Neural progenitor cell (in vitro differentiated cells): ENCODE measurements at regions not wholly inside any gene's neighbourhood (a gene's known extent, or its start where the extent isn't known, plus 50 kb on each side); places are given as distances from the start of the nearest gene placed in this dataset.
"Not testable (repeated sequence)": the region's sequence is repeated elsewhere in the genome, so short reads cannot be mapped to it uniquely, and the experiment has no call there.

ENCODE experiments used
- DNase-seq: peaks from one replicate; pipeline ENCODE4 v3.0.0-alpha.2; 2016; ENCODE audit warnings: low spot score
- H2AFZ ChIP-seq: fragments of 200-600 bp; sonication (generic); replicated peaks from 2 replicates; pipeline ENCODE4 v1.6.1; 2016; ENCODE audit warnings: antibody characterized with exemption
- H3F3A ChIP-seq: fragments of 200-600 bp; sonication (generic); 2 replicates; pipeline ENCODE4 v1.6.1; 2016; ENCODE audit warnings: antibody characterized with exemption, low read depth
- H3K27ac ChIP-seq: fragments of 200-600 bp; sonication (generic); 2 replicates; pipeline ENCODE4 v1.5.1; 2016; ENCODE audit warnings: mild to moderate bottlenecking
- H3K27me3 ChIP-seq: fragments of 200-600 bp; sonication (generic); 2 replicates; pipeline ENCODE4 v1.6.1; 2016; ENCODE audit warnings: mild to moderate bottlenecking, moderate library complexity
- H3K36me3 ChIP-seq: fragments of 200-600 bp; sonication (generic); 2 replicates; pipeline ENCODE4 v1.5.1; 2016
- H3K4me1 ChIP-seq: fragments of 200-600 bp; sonication (generic); 2 replicates; pipeline ENCODE4 v1.6.1; 2016; ENCODE audit warnings: mixed run types
- H3K4me2 ChIP-seq: fragments of 200-600 bp; sonication (generic); 2 replicates; pipeline ENCODE4 v1.6.1; 2016
- H3K4me3 ChIP-seq: fragments of 200-600 bp; sonication (generic); 2 replicates; pipeline ENCODE4 v1.5.1; 2016
- H3K79me2 ChIP-seq: fragments of 200-600 bp; sonication (generic); 2 replicates; pipeline ENCODE4 v1.6.1; 2016; ENCODE audit warnings: low read depth
- H3K9ac ChIP-seq: fragments of 200-600 bp; sonication (generic); 2 replicates; pipeline ENCODE4 v1.6.1; 2016
- H3K9me3 ChIP-seq: fragments of 200-600 bp; sonication (generic); 2 replicates; pipeline ENCODE4 v1.5.1; 2016; ENCODE audit warnings: low read depth
- H4K20me1 ChIP-seq: fragments of 200-600 bp; sonication (generic); 2 replicates; pipeline ENCODE4 v1.6.1; 2016; ENCODE audit warnings: low read depth
- H3K27ac Mint-ChIP-seq: 3 replicates; pipeline ENCODE4 v1.8.0; 2021; ENCODE audit warnings: mixed read lengths
- H3K27me3 Mint-ChIP-seq: 2 replicates; pipeline ENCODE4 v1.8.0; 2022; ENCODE audit warnings: low read depth, mild to moderate bottlenecking, inconsistent platforms, moderate library complexity, mixed read lengths; ENCODE audit not compliant: insufficient read depth
- H3K36me3 Mint-ChIP-seq: 3 replicates; pipeline ENCODE4 v1.8.0; 2021; ENCODE audit warnings: mixed read lengths
- H3K4me1 Mint-ChIP-seq: 3 replicates; pipeline ENCODE4 v1.8.0; 2021; ENCODE audit warnings: mixed read lengths
- H3K4me3 Mint-ChIP-seq: 3 replicates; pipeline ENCODE4 v1.8.0; 2021; ENCODE audit warnings: mild to moderate bottlenecking, moderate library complexity, mixed read lengths
- H3K9me3 Mint-ChIP-seq: 3 replicates; pipeline ENCODE4 v1.8.0; 2020; ENCODE audit warnings: mixed read lengths
- CTCF ChIP-seq: fragments of 200-600 bp; sonication (generic); IDR thresholded peaks from 2 replicates; pipeline ENCODE4 v1.5.1; 2017; ENCODE audit warnings: antibody characterized with exemption, mild to moderate bottlenecking
- EZH2 ChIP-seq: fragments of 200-600 bp; sonication (generic); IDR thresholded peaks from 2 replicates; pipeline ENCODE4 v1.6.1; 2017; ENCODE audit warnings: antibody characterized with exemption, mild to moderate bottlenecking, moderate library complexity
- EZH2phosphoT487 ChIP-seq: fragments of 200-600 bp; sonication (generic); IDR thresholded peaks from 2 replicates; pipeline ENCODE4 v1.6.1; 2017; ENCODE audit warnings: antibody characterized with exemption

GRCh38 chr5:176133289-176133870 is 104.8 kb upstream of the SIMC1 start:
- Histone ChIP-seq H3K4me1 (no peaks in the 10 kb centered on the region), H3F3A (no peaks in the 10 kb centered on the region), H2AFZ (peak overlapping the region; percentile 42), H3K9me3 (no peaks in the 10 kb centered on the region), H3K79me2 (no peaks in the 10 kb centered on the region), H3K27ac (no peak overlapping the region), H3K4me3 (peak overlapping the region; percentile 32), H3K9ac (no peak overlapping the region), H3K27me3 (peaks cover 42% of the 10 kb centered on the region), H3K4me2 (peak overlapping the region; percentile 74), H3K36me3 (no peaks in the 10 kb centered on the region), H4K20me1 (no peaks in the 10 kb centered on the region)
- TF ChIP-seq EZH2 (no peak), EZH2phosphoT487 (no peak), CTCF (no peak)
- no peak overlapping the region for H3K4me3 Mint-ChIP-seq
- no peaks in the 10 kb centered on the region for H3K9me3 Mint-ChIP-seq
- H3K36me3 Mint-ChIP-seq = no peaks in the 10 kb centered on the region
- peak; percentile 25 for DNase-seq
- H3K27me3 Mint-ChIP-seq = peaks cover 11% of the 10 kb centered on the region
- peaks cover 5% of the 10 kb centered on the region for H3K4me1 Mint-ChIP-seq
- H3K27ac Mint-ChIP-seq = no peak overlapping the region

- H2AFZ ChIP-seq = peak overlapping the region; percentile 42
- TF ChIP-seq EZH2phosphoT487 (no peak), EZH2 (no peak), CTCF (no peak)
- no peaks in the 10 kb centered on the region for H3K9me3 ChIP-seq
- peak overlapping the region; percentile 32 for H3K4me3 ChIP-seq
- no peak overlapping the region for H3K27ac ChIP-seq
- Mint-ChIP-seq H3K27ac (no peak overlapping the region), H3K27me3 (peaks cover 11% of the 10 kb centered on the region), H3K9me3 (no peaks in the 10 kb centered on the region), H3K4me1 (peaks cover 5% of the 10 kb centered on the region), H3K36me3 (no peaks in the 10 kb centered on the region), H3K4me3 (no peak overlapping the region)
- DNase-seq = no peak
- no peak overlapping the region for H3K9ac ChIP-seq
- peak overlapping the region; percentile 74 for H3K4me2 ChIP-seq
- H3K36me3 ChIP-seq = no peaks in the 10 kb centered on the region
- no peaks in the 10 kb centered on the region for H4K20me1 ChIP-seq
- H3F3A ChIP-seq = no peaks in the 10 kb centered on the region
- no peaks in the 10 kb centered on the region for H3K4me1 ChIP-seq
- no peaks in the 10 kb centered on the region for H3K79me2 ChIP-seq
- H3K27me3 ChIP-seq = peaks cover 42% of the 10 kb centered on the region
Observed at GRCh38 chr5:176133877-176134276, 104.3 kb upstream of the SIMC1 start.

GRCh38 chr5:176134529-176135223 is 103.5 kb upstream of the SIMC1 start:
- Histone ChIP-seq H3K79me2 (no peaks in the 10 kb centered on the region), H3K9me3 (no peaks in the 10 kb centered on the region), H3K27ac (no peak overlapping the region), H3K27me3 (peaks cover 42% of the 10 kb centered on the region), H2AFZ (peak overlapping the region; percentile 42), H3K4me2 (peak overlapping the region; percentile 13), H4K20me1 (no peaks in the 10 kb centered on the region), H3K4me3 (no peak overlapping the region), H3K36me3 (no peaks in the 10 kb centered on the region), H3K9ac (no peak overlapping the region), H3F3A (no peaks in the 10 kb centered on the region), H3K4me1 (no peaks in the 10 kb centered on the region)
- Mint-ChIP-seq H3K36me3 (no peaks in the 10 kb centered on the region), H3K27me3 (peaks cover 11% of the 10 kb centered on the region), H3K27ac (no peak overlapping the region), H3K9me3 (no peaks in the 10 kb centered on the region), H3K4me3 (no peak overlapping the region), H3K4me1 (peaks cover 5% of the 10 kb centered on the region)
- no peak for TF ChIP-seq EZH2phosphoT487
- TF ChIP-seq CTCF = no peak
- TF ChIP-seq EZH2 = no peak
- DNase-seq = no peak

DNA sequence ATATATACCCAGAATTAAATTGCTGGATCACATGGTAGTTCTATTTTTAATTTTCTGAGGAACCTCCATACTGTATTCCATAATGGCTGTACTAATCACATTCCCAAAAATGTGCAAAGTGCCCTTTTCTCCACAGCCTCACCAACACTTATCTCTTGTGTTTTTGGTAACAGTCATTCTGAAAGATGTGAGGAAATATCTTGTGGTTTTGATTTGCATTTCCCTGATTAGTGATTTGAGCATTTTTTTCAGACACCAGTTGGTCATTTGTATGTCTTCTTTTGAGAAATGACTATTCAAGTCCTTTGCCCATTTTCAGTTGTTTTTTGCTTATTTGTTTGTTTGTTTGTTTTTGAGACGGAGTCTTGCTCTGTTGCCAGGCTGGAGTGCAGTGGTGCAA is 98.1 kb upstream of the SIMC1 start:
- H3K27ac ChIP-seq, H3K4me1 ChIP-seq, H3F3A ChIP-seq, H3K27me3 ChIP-seq, DNase-seq, H3K9me3 ChIP-seq, H3K36me3 Mint-ChIP-seq, H3K4me2 ChIP-seq, H3K27ac Mint-ChIP-seq, H3K4me3 ChIP-seq, H3K9me3 Mint-ChIP-seq, H4K20me1 ChIP-seq, H3K9ac ChIP-seq, H2AFZ ChIP-seq, H3K4me1 Mint-ChIP-seq, H3K36me3 ChIP-seq, H3K79me2 ChIP-seq, H3K27me3 Mint-ChIP-seq, H3K4me3 Mint-ChIP-seq: not testable (repeated sequence)
